Ammon's horn (tissue), 1 donor: ENCODE measurements at regions not wholly inside any gene's neighbourhood (a gene's known extent, or its start where the extent isn't known, plus 50 kb on each side); places are given as distances from the start of the nearest gene placed in this dataset.

Source experiments
- DNase-seq: peaks from one replicate; pipeline ENCODE4 v3.0.0-alpha.2; 2016; ENCODE audit warnings: low spot score

GRCh38 chr11:70535191-70535971 lies 137.1 kb downstream of the CTTN start:
- no peak for DNase-seq

GRCh38 chr11:70536051-70536877 lies 137.9 kb downstream of the CTTN start:
- DNase-seq: no peak

- no peak for DNase-seq
Measured at GRCh38 chr11:70537576-70538571, 139.5 kb downstream of the CTTN start.

GRCh38 chr11:70538641-70539359 lies 140.5 kb downstream of the CTTN start:
- DNase-seq: no peak

GRCh38 chr11:70539360-70540095 lies 141.2 kb downstream of the CTTN start:
- no peak for DNase-seq

- DNase-seq: no peak
Measured at GRCh38 chr11:70540196-70540595, 141.9 kb downstream of the CTTN start.

- DNase-seq: no peak
Measured at GRCh38 chr11:70541176-70541575, 142.8 kb downstream of the CTTN start.

- DNase-seq: no peak
Measured at GRCh38 chr11:70541699-70542098, 143.4 kb downstream of the CTTN start.

- no peak for DNase-seq
Measured at GRCh38 chr11:70542406-70542805, 144.1 kb downstream of the CTTN start.

- no peak for DNase-seq
Measured at GRCh38 chr11:70542811-70543210, 144.5 kb downstream of the CTTN start.

- no peak for DNase-seq
Measured at GRCh38 chr11:70543611-70544010, 145.3 kb downstream of the CTTN start.

- DNase-seq: no peak
Measured at GRCh38 chr11:70544067-70544773, 145.9 kb downstream of the CTTN start.

- DNase-seq: peak; percentile 51
Measured at GRCh38 chr11:70544774-70545609, 146.7 kb downstream of the CTTN start.

GRCh38 chr11:70545610-70545912 lies 147.2 kb downstream of the CTTN start:
- DNase-seq: no peak

- no peak for DNase-seq
Measured at GRCh38 chr11:70546191-70546940, 148.0 kb downstream of the CTTN start.

GRCh38 chr11:70547386-70547785 lies 149.1 kb downstream of the CTTN start:
- DNase-seq: no peak

- no peak for DNase-seq
Measured at GRCh38 chr11:70547821-70548670, 149.7 kb downstream of the CTTN start.

GRCh38 chr11:70548976-70549375 lies 150.6 kb downstream of the CTTN start:
- DNase-seq: no peak
